ENCODE measurements at regions not wholly inside any gene's neighbourhood (a gene's known extent, or its start where the extent isn't known, plus 50 kb on each side); places are given as distances from the start of the nearest gene placed in this dataset.

DNA sequence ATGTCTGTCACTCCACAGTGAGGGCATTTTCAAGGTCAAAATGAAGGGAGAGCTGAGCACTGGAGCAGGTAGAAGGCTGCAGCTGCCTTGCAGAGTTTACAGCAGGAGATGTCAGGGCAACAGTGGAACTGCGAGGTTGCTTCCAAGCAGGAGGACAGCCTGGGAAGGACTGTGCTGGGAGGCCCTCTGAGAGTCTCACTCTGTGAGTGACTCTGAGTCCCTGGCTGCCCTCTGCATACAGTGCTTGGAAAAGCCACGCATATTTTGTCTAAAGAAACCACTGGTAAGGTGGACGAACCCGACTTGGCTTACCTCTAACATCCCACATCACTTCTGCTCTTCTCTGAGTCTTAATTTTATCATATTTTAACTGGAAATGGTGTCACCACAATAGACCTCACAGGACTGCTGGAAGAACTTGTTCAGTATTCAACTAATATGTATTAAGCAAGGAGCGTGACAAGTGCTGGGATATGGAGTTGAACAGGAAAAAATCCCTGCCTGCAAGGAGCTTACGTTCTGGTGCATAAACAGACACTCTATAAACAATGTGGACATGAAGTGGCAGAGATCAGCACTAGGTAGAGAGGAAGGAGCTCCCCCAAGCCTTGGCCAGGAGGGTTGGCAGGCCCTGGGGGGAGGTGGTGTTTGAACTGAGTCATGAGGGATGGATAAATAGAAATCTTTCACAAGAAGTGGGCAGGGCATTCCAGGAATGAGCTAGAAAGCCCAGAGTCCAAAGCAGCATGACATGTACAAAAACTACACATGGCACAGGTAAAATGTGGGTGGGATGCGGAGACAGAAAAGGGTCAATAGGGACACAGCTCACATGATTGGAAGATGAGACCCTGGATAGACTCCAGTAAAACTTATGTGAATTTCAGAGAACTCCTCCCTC, 64.0 kb upstream of the FOXE1 start:
- TF ChIP-seq, protein P1, sequence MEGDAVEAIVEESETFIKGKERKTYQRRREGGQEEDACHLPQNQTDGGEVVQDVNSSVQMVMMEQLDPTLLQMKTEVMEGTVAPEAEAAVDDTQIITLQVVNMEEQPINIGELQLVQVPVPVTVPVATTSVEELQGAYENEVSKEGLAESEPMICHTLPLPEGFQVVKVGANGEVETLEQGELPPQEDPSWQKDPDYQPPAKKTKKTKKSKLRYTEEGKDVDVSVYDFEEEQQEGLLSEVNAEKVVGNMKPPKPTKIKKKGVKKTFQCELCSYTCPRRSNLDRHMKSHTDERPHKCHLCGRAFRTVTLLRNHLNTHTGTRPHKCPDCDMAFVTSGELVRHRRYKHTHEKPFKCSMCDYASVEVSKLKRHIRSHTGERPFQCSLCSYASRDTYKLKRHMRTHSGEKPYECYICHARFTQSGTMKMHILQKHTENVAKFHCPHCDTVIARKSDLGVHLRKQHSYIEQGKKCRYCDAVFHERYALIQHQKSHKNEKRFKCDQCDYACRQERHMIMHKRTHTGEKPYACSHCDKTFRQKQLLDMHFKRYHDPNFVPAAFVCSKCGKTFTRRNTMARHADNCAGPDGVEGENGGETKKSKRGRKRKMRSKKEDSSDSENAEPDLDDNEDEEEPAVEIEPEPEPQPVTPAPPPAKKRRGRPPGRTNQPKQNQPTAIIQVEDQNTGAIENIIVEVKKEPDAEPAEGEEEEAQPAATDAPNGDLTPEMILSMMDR (IDR thresholded peaks at IDR 0.05): no peak
- no peak for TF ChIP-seq POLR2AphosphoS5 (IDR thresholded peaks at IDR 0.05)
- TF ChIP-seq POLR2A (IDR thresholded peaks at IDR 0.05): no peak
- TF ChIP-seq EP300 (IDR thresholded peaks at IDR 0.05): no peak

Data from stomach (tissue), 4 donors.